Right atrium auricular region (tissue), 2 donors: ENCODE measurements at regions not wholly inside any gene's neighbourhood (a gene's known extent, or its start where the extent isn't known, plus 50 kb on each side); places are given as distances from the start of the nearest gene placed in this dataset.

Source experiments
- DNase-seq: peaks from one replicate; pipeline ENCODE4 v3.0.0-alpha.2; 2019; ENCODE audit warnings: low spot score
- H3K27ac ChIP-seq, 2 donors: fragments of 200-600 bp; sonication (generic); 1 replicate in 1 of 2; 2 replicates in 1 of 2; pipeline ENCODE4 v1.5.1; 2016 to 2019
- H3K27me3 ChIP-seq, 2 donors: fragments of 200-600 bp; sonication (generic); one replicate each; pipeline versions ENCODE4 v1.5.1 to v1.6.0; 2017 to 2019
- H3K36me3 ChIP-seq: fragments of 200-600 bp; sonication (generic); one replicate; pipeline ENCODE4 v1.5.1; 2016
- H3K4me1 ChIP-seq, 2 donors: fragments of 200-600 bp; sonication (generic); one replicate each; pipeline versions ENCODE4 v1.5.1 to v1.6.0; 2017 to 2019
- H3K4me3 ChIP-seq, 2 donors: fragments of 200-600 bp; sonication (generic); 1 replicate in 1 of 2; 2 replicates in 1 of 2; pipeline ENCODE4 v1.5.1; 2017 to 2019; ENCODE audit warnings: mild to moderate bottlenecking in 1 of 2, moderate library complexity in 1 of 2
- H3K9me3 ChIP-seq, 2 donors: fragments of 200-600 bp; sonication (generic); one replicate each; pipeline ENCODE4 v1.5.1; 2019
- TF ChIP-seq, protein P1 (sequence below), 2 donors: fragments of 200-600 bp; sonication (generic); IDR thresholded peaks; one replicate each; pipeline ENCODE4 v1.5.1; 2019; ENCODE audit warnings: antibody characterized with exemption in 2 of 2

DNA sequence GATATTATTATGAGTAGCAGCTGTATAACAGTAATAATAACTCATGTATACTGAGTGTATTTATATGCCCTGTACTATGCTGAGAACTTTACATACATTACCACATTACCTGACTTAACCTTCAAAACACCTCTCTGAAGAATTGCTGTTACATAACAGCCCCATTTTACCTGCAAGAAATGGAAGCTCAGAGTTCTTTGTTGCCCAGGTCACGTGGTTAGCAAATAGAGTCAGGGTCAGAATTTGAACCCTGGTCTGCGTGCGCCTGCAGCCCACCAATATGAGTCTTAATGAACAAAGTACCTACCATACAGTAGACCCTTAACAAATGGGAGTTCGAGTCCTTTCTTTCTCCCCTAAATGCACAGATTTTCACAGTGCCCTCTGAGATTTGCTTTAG lies 101.9 kb downstream of the MCFD2 start:
- TF ChIP-seq, protein P1, sequence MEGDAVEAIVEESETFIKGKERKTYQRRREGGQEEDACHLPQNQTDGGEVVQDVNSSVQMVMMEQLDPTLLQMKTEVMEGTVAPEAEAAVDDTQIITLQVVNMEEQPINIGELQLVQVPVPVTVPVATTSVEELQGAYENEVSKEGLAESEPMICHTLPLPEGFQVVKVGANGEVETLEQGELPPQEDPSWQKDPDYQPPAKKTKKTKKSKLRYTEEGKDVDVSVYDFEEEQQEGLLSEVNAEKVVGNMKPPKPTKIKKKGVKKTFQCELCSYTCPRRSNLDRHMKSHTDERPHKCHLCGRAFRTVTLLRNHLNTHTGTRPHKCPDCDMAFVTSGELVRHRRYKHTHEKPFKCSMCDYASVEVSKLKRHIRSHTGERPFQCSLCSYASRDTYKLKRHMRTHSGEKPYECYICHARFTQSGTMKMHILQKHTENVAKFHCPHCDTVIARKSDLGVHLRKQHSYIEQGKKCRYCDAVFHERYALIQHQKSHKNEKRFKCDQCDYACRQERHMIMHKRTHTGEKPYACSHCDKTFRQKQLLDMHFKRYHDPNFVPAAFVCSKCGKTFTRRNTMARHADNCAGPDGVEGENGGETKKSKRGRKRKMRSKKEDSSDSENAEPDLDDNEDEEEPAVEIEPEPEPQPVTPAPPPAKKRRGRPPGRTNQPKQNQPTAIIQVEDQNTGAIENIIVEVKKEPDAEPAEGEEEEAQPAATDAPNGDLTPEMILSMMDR (IDR thresholded peaks at IDR 0.05), result no peak
- Histone ChIP-seq H3K4me1 (peaks cover 0 to 73% of the 10 kb centered on the region in 2 donors), H3K27ac (peak overlapping the region; percentile 76 to 98), H3K27me3 (no peaks in the 10 kb centered on the region), H3K36me3 (no peaks in the 10 kb centered on the region), H3K4me3 (no peak overlapping the region), H3K9me3 (no peaks in the 10 kb centered on the region)
- DNase-seq, result no peak

DNA sequence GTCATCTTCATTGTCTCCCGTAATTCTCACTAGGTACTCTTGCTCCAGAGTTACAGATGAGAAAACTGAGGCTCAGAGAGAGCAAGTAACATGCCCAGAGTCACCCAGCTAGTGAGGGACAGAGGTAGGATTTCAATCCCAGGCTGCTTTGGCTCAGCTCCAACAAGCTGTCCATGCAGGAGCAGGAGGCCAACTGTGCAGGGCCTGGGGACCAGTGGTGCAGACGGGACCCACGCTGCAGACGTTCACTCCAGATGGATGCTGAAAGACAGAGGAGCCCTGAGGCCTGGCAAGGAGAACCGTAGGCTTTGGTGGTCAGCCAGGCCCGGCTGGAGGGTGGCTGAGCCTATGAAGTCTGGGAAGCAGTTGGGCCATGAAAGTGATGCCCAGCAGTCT lies 102.6 kb downstream of the MCFD2 start:
- Histone ChIP-seq H3K36me3 (no peaks in the 10 kb centered on the region), H3K27ac (peak overlapping the region; percentile 76 to 98), H3K27me3 (no peaks in the 10 kb centered on the region), H3K4me3 (no peak overlapping the region), H3K4me1 (peaks cover 0 to 67% of the 10 kb centered on the region in 2 donors), H3K9me3 (no peaks in the 10 kb centered on the region)
- TF ChIP-seq, protein P1 (IDR thresholded peaks at IDR 0.05), result no peak
- peak; percentile 66 for DNase-seq
